ENCODE measurements at regions not wholly inside any gene's neighbourhood (a gene's known extent, or its start where the extent isn't known, plus 50 kb on each side); places are given as distances from the start of the nearest gene placed in this dataset.
"Not testable (repeated sequence)": the region's sequence is repeated elsewhere in the genome, so short reads cannot be mapped to it uniquely, and the experiment has no call there.

DNA sequence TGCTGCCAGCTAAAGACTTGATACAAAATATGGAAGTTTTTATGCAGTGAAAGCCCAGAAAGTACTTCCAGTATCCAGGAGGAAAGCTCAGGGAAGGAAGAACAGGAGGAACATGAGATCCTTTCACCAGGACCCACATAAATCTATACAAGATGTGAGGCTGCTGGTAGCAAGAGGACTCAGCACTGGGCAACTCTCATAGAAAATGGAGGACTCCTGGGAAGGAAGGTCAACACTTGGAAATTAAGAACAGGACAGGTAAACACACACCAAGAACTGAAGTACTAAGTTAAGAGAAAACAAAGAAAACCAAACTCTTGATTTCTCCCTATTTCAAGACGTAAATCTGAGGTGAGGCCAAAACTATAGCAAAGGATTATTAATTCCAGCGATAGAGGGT is 220.5 kb upstream of the HSF2 start:
- CTCF ChIA-PET = interaction anchor here (0.7 kb wide), 1 partner anchor 82 kb away, joined by 3 read pairs; no protein-coding TSS in a partner anchor
- no peak for DNase-seq (ENCODE audit: low spot score)
- H3K27ac ChIP-seq = no peak overlapping the region
- TF ChIP-seq, protein P1, sequence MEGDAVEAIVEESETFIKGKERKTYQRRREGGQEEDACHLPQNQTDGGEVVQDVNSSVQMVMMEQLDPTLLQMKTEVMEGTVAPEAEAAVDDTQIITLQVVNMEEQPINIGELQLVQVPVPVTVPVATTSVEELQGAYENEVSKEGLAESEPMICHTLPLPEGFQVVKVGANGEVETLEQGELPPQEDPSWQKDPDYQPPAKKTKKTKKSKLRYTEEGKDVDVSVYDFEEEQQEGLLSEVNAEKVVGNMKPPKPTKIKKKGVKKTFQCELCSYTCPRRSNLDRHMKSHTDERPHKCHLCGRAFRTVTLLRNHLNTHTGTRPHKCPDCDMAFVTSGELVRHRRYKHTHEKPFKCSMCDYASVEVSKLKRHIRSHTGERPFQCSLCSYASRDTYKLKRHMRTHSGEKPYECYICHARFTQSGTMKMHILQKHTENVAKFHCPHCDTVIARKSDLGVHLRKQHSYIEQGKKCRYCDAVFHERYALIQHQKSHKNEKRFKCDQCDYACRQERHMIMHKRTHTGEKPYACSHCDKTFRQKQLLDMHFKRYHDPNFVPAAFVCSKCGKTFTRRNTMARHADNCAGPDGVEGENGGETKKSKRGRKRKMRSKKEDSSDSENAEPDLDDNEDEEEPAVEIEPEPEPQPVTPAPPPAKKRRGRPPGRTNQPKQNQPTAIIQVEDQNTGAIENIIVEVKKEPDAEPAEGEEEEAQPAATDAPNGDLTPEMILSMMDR (conservative IDR thresholded peaks at IDR 0.05; ENCODE audit: low read depth) = no peak
- POLR2A ChIA-PET (ENCODE audit: low non-redundant PET) = no interaction called here

DNA sequence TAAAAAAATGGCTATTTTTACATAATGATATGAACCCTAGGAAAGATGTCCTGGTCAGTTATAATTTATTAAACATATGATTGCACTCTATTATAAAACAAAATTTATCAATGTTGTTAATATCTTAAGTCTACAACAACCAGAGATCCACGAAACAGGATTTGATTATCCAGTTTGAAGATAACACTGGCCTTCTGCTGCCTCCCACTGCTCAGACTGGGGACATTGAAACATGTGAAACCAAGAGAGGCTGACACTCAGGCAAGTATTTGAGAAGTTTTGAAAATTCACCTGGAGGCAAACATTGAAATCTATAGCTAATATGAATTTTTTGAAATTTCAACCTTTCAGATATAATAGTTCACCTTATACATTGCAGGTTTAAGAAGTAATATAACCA is 219.3 kb upstream of the HSF2 start:
- no peak overlapping the region for H3K27ac ChIP-seq
- ChIA-PET POLR2A (ENCODE audit: low non-redundant PET) (no interaction called here), CTCF (no interaction called here)
- no peak for DNase-seq (ENCODE audit: low spot score)
- TF ChIP-seq, protein P1 (conservative IDR thresholded peaks at IDR 0.05; ENCODE audit: low read depth) = no peak

DNA sequence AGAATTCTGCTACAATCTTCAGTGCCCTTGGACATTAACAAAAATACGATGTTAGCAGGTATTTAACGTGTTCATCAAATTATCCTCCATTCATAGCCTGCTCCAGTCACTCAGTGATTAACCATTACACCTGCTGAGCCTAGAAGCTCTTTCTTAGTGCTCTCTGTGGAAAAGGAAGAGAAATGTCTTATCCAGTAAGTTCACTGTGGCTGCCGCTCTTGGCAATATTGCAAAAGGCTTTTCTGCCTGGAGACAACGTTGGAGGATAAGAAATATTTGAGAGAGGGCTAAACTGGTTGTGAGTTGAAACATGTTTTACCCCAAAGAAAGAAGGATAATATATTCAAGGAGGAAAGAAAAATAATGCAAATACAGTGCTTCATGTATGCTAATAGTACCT is 217.4 kb upstream of the HSF2 start:
- CTCF ChIA-PET = no interaction called here
- TF ChIP-seq, protein P1 (conservative IDR thresholded peaks at IDR 0.05; ENCODE audit: low read depth) = no peak
- POLR2A ChIA-PET (ENCODE audit: low non-redundant PET) = no interaction called here
- H3K27ac ChIP-seq = no peak overlapping the region
- DNase-seq (ENCODE audit: low spot score) = no peak

DNA sequence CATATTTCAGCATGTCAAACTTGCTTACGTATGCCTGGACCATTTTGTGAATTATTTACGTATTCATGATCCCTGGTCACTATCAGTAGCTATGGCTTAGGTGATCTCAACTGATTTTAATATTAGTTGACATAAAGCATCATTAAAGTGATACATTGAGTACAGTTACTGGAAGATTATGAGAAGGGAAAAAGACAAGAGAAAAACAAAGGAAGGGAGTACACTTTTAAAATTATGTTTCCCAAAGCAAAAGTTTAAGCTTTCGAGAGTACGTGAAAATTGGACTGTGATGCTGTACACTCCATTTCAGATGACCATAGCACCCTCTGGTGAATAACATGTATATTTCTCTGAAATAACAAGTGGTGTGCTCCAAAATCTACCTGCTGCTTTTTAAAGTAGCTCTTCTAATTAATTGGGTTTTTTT is 215.0 kb upstream of the HSF2 start:
- TF ChIP-seq, protein P1 (conservative IDR thresholded peaks at IDR 0.05; ENCODE audit: low read depth) = peak; percentile 40; the same call in 1 of the 2 replicates
- no peak overlapping the region for H3K27ac ChIP-seq
- ChIA-PET CTCF (interaction anchor here (0.5 to 1.1 kb wide), 9 partner anchors 31 to 1918 kb away, joined by 3 to 4 read pairs (median 3); no protein-coding TSS in a partner anchor), POLR2A (ENCODE audit: low non-redundant PET) (no interaction called here)
- DNase-seq (ENCODE audit: low spot score) = peak; percentile 15

DNA sequence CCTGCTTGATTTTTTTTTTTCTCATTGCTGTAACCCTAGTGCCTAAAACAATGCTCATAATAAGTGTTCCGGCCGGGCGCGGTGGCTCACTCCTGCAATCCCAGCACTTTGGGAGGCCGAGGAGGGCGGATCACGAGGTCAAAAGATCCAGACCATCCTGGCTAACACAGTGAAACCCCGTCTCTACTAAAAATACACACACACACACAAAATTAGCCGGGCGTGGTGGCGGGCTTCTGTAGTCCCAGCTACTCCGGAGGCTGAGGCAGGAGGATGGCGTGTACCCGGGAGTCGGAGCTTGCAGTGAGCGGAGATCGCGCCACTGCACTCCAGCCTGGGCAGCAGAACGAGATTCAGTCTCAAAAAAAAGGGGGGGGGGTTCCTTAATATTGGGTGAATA is 214.0 kb upstream of the HSF2 start:
- CTCF ChIA-PET = interaction anchor here (0.6 kb wide), 1 partner anchor 40 kb away, joined by 3 read pairs; no protein-coding TSS in a partner anchor
- POLR2A ChIA-PET (ENCODE audit: low non-redundant PET); DNase-seq (ENCODE audit: low spot score); H3K27ac ChIP-seq: not testable (repeated sequence)

DNA sequence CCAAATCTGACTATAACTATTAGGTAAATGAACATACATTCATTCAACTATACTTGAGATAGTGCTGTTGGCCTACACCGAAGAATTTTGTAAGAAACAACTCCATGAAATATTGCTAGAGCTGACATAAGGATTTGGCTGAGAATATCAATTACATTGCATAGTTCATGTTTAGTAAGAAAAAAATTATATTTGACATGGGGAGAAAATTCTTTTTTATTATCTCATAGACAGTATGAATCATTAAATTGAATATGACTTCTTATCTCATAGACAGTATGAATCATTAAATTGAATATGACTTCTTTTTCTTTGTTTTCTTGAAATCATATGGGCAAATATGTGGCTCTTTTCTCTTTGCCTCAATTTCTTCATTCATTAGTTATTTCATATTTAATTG is 212.3 kb upstream of the HSF2 start:
- TF ChIP-seq, protein P1 (conservative IDR thresholded peaks at IDR 0.05; ENCODE audit: low read depth) = no peak
- ChIA-PET POLR2A (ENCODE audit: low non-redundant PET) (no interaction called here), CTCF (no interaction called here)
- no peak overlapping the region for H3K27ac ChIP-seq
- no peak for DNase-seq (ENCODE audit: low spot score)

DNA sequence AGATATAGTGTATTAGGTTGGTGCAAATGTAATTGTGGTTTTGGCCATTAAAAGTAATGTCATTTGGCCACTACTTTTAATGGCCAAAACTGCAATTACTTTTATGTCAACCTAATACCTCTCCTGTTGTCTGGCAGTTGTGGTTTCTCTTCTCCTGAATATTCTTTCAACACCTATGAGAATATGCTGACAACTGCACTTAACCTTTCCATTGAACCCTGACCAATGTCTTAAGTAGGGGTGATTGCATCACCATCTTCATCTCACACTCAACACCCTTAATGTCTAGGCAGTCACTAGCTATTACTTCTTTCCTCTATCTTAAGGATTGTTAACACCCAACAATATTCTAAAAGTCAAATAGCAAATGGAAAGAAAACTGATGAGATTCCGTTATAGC is 200.5 kb upstream of the HSF2 start:
- TF ChIP-seq, protein P1 (conservative IDR thresholded peaks at IDR 0.05; ENCODE audit: low read depth) = no peak
- ChIA-PET CTCF (no interaction called here), POLR2A (ENCODE audit: low non-redundant PET) (no interaction called here)
- no peak overlapping the region for H3K27ac ChIP-seq
- no peak for DNase-seq (ENCODE audit: low spot score)

All from RWPE1 (cell line).